ENCODE measurements at regions not wholly inside any gene's neighbourhood (a gene's known extent, or its start where the extent isn't known, plus 50 kb on each side); places are given as distances from the start of the nearest gene placed in this dataset.
A peak's percentile ranks its signal among the peaks of the same experiment; 100 is the strongest.

DNA sequence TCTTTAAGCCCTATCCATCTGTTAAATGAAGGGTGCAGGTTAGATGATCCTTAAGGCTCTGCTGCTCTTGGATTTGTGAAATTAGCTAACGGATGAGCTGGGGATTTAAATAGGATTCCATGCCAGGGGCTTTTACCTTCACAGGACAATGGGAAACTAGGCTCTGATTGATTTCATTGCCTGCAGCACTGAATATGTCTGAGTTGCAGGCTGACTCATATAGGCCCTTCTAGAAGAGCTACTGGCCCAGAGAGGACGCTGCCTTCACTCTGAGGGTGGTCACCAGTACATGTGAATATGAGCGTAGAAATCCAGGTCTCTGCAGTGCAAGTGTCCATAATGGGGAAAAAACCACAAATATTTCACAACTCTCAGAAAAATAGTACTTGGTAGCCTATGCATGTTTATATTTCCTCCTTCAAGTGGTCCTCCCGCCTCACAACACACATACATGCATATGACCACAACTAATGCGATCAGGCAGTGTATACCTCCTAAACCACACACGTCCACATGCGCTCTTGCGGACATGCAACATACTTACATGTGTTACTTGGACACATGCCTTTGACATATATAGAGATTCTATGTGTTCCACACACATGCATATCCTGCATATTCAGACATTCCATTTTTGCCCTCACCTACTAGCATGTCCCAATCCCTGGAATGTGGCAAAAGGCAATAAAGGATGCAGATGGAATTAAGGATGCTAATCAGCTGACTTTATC, 233.8 kb upstream of the JUN start:
- H2BK12ac ChIP-seq (ENCODE audit: low read length) = no peak overlapping the region
- no peak overlapping the region for H3K27ac ChIP-seq (replicated peaks; ENCODE audit: low read length)
- H3K36me3 ChIP-seq (replicated peaks in 1 of 2; ENCODE audit: control insufficient read depth in 2 of 2, insufficient read depth in 2 of 2, low read length in 2 of 2) = no peaks in the 10 kb centered on the region
- no peak overlapping the region for H2BK120ac ChIP-seq (ENCODE audit: low read depth, low read length)
- no CpG with 5 or more reads among the region's 8 CpGs for WGBS, 2 donors (ENCODE audit: extremely low coverage in 2 of 2, insufficient read length in 2 of 2, insufficient replicate concordance in 1 of 2)
- DNase-seq (ENCODE audit: low spot score) = no peak
- H3K14ac ChIP-seq (ENCODE audit: low read length) = no peak overlapping the region
- H3K9ac ChIP-seq (ENCODE audit: low read depth, low read length, poor library complexity) = no peak overlapping the region
- H3K18ac ChIP-seq (ENCODE audit: low read length) = no peak overlapping the region
- H3K4ac ChIP-seq (ENCODE audit: low read length) = no peak overlapping the region
- H3K4me3 ChIP-seq (ENCODE audit: low read length in 2 of 2) = no peak overlapping the region
- no peak overlapping the region for H2AFZ ChIP-seq (ENCODE audit: low read length)
- H3K9me3 ChIP-seq (replicated peaks in 1 of 2; ENCODE audit: control insufficient read depth in 2 of 2, insufficient read depth in 1 of 2, low read depth in 1 of 2, low read length in 2 of 2) = peaks cover 0 to 6% of the 10 kb centered on the region in 2 donors
- peaks cover 13 to 20% of the 10 kb centered on the region in 2 donors for H3K4me1 ChIP-seq (ENCODE audit: control insufficient read depth in 2 of 2, insufficient read depth in 1 of 2, low read depth in 1 of 2, low read length in 2 of 2)
- no peak overlapping the region for H2BK5ac ChIP-seq (ENCODE audit: low read length)
- H2AK5ac ChIP-seq (ENCODE audit: low read depth, low read length) = no peak overlapping the region
- H3K23ac ChIP-seq (ENCODE audit: low read depth, low read length, poor library complexity) = no peak overlapping the region
- H4K8ac ChIP-seq (ENCODE audit: low read depth, low read length) = no peak overlapping the region
- no peak overlapping the region for H4K91ac ChIP-seq (ENCODE audit: low read depth, low read length, poor library complexity)
- no peaks in the 10 kb centered on the region for H3K27me3 ChIP-seq (ENCODE audit: control insufficient read depth in 3 of 3, insufficient read depth in 3 of 3, low read depth in 1 of 3, low read length in 3 of 3)
- no peak overlapping the region for H3K4me2 ChIP-seq (ENCODE audit: insufficient read depth, low read length, poor library complexity, severe bottlenecking)
- no peaks in the 10 kb centered on the region for H3K79me1 ChIP-seq (ENCODE audit: low read depth, low read length)
- no peak overlapping the region for H2BK15ac ChIP-seq (ENCODE audit: low read length)

DNA sequence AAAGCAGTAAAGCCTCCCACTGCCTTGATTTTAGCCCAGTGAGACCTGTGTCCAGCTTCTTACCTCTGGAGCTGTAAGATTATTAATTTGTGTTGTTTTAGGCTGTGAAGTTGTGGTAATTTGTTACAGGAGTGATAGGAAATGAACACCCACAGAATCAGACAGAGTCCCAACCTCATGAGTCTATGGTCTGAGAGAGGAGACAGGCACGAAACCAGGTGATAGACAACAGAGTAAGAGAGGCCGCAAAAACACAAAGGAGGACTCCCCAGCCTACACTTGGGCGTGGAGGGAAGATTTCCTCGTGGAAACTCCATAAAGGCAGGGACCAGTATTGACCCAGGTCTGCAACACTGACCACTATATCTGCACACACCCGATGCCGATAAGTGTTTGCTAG, 234.6 kb upstream of the JUN start:
- no peaks in the 10 kb centered on the region for H3K27me3 ChIP-seq (ENCODE audit: control insufficient read depth in 3 of 3, insufficient read depth in 3 of 3, low read depth in 1 of 3, low read length in 3 of 3)
- no peak for DNase-seq (ENCODE audit: low spot score)
- H3K4me3 ChIP-seq (ENCODE audit: low read length in 2 of 2) = no peak overlapping the region
- peaks cover 0 to 6% of the 10 kb centered on the region in 2 donors for H3K9me3 ChIP-seq (replicated peaks in 1 of 2; ENCODE audit: control insufficient read depth in 2 of 2, insufficient read depth in 1 of 2, low read depth in 1 of 2, low read length in 2 of 2)
- peaks cover 9 to 15% of the 10 kb centered on the region in 2 donors for H3K4me1 ChIP-seq (ENCODE audit: control insufficient read depth in 2 of 2, insufficient read depth in 1 of 2, low read depth in 1 of 2, low read length in 2 of 2)
- no CpG with 5 or more reads among the region's 6 CpGs for WGBS, 2 donors (ENCODE audit: extremely low coverage in 2 of 2, insufficient read length in 2 of 2, insufficient replicate concordance in 1 of 2)
- no peak overlapping the region for H3K14ac ChIP-seq (ENCODE audit: low read length)
- no peak overlapping the region for H3K4ac ChIP-seq (ENCODE audit: low read length)
- no peak overlapping the region for H3K9ac ChIP-seq (ENCODE audit: low read depth, low read length, poor library complexity)
- H2BK120ac ChIP-seq (ENCODE audit: low read depth, low read length) = no peak overlapping the region
- no peak overlapping the region for H3K23ac ChIP-seq (ENCODE audit: low read depth, low read length, poor library complexity)
- no peak overlapping the region for H3K18ac ChIP-seq (ENCODE audit: low read length)
- no peak overlapping the region for H4K8ac ChIP-seq (ENCODE audit: low read depth, low read length)
- no peak overlapping the region for H3K4me2 ChIP-seq (ENCODE audit: insufficient read depth, low read length, poor library complexity, severe bottlenecking)
- H3K79me1 ChIP-seq (ENCODE audit: low read depth, low read length) = no peaks in the 10 kb centered on the region
- H2AFZ ChIP-seq (ENCODE audit: low read length) = no peak overlapping the region
- H4K91ac ChIP-seq (ENCODE audit: low read depth, low read length, poor library complexity) = no peak overlapping the region
- no peaks in the 10 kb centered on the region for H3K36me3 ChIP-seq (replicated peaks in 1 of 2; ENCODE audit: control insufficient read depth in 2 of 2, insufficient read depth in 2 of 2, low read length in 2 of 2)
- H3K27ac ChIP-seq (replicated peaks; ENCODE audit: low read length) = no peak overlapping the region
- H2BK15ac ChIP-seq (ENCODE audit: low read length) = no peak overlapping the region
- no peak overlapping the region for H2BK5ac ChIP-seq (ENCODE audit: low read length)
- H2BK12ac ChIP-seq (ENCODE audit: low read length) = no peak overlapping the region
- H2AK5ac ChIP-seq (ENCODE audit: low read depth, low read length) = no peak overlapping the region

DNA sequence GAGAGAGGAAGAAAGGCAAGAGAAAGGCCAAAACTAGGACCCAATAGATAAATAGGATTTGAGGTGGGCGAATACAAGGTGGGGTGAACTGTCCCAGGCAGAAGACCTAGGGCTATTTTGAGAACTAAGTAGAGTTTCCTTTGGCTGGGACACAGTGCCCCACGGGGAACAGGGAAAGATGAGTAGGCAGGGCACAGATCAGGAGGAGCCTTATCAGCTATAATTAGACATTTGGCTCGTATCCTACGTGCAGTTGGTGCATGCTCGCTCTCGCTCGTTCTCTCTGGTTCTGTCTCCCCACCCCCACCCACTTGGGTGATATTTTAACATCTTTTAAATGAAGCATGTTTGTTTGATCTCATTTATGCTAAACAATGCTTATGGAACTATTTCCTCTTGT, 235.0 kb upstream of the JUN start:
- Histone ChIP-seq H3K4ac (ENCODE audit: low read length) (no peak overlapping the region), H3K4me1 (ENCODE audit: control insufficient read depth in 2 of 2, insufficient read depth in 1 of 2, low read depth in 1 of 2, low read length in 2 of 2) (peaks cover 8 to 11% of the 10 kb centered on the region in 2 donors), H3K27ac (replicated peaks; ENCODE audit: low read length) (no peak overlapping the region), H3K36me3 (replicated peaks in 1 of 2; ENCODE audit: control insufficient read depth in 2 of 2, insufficient read depth in 2 of 2, low read length in 2 of 2) (no peaks in the 10 kb centered on the region), H3K14ac (ENCODE audit: low read length) (no peak overlapping the region), H2AK5ac (ENCODE audit: low read depth, low read length) (no peak overlapping the region), H3K79me1 (ENCODE audit: low read depth, low read length) (no peaks in the 10 kb centered on the region), H3K23ac (ENCODE audit: low read depth, low read length, poor library complexity) (no peak overlapping the region), H4K91ac (ENCODE audit: low read depth, low read length, poor library complexity) (no peak overlapping the region), H4K8ac (ENCODE audit: low read depth, low read length) (no peak overlapping the region), H2AFZ (ENCODE audit: low read length) (no peak overlapping the region), H2BK120ac (ENCODE audit: low read depth, low read length) (no peak overlapping the region), H3K27me3 (ENCODE audit: control insufficient read depth in 3 of 3, insufficient read depth in 3 of 3, low read depth in 1 of 3, low read length in 3 of 3) (no peaks in the 10 kb centered on the region), H3K4me2 (ENCODE audit: insufficient read depth, low read length, poor library complexity, severe bottlenecking) (no peak overlapping the region), H2BK12ac (ENCODE audit: low read length) (no peak overlapping the region), H3K9ac (ENCODE audit: low read depth, low read length, poor library complexity) (no peak overlapping the region), H2BK15ac (ENCODE audit: low read length) (no peak overlapping the region), H2BK5ac (ENCODE audit: low read length) (no peak overlapping the region), H3K18ac (ENCODE audit: low read length) (no peak overlapping the region), H3K9me3 (replicated peaks in 1 of 2; ENCODE audit: control insufficient read depth in 2 of 2, insufficient read depth in 1 of 2, low read depth in 1 of 2, low read length in 2 of 2) (peaks cover 0 to 6% of the 10 kb centered on the region in 2 donors), H3K4me3 (ENCODE audit: low read length in 2 of 2) (no peak overlapping the region)
- DNase-seq (ENCODE audit: low spot score) = no peak
- no CpG with 5 or more reads among the region's 7 CpGs for WGBS, 2 donors (ENCODE audit: extremely low coverage in 2 of 2, insufficient read length in 2 of 2, insufficient replicate concordance in 1 of 2)

DNA sequence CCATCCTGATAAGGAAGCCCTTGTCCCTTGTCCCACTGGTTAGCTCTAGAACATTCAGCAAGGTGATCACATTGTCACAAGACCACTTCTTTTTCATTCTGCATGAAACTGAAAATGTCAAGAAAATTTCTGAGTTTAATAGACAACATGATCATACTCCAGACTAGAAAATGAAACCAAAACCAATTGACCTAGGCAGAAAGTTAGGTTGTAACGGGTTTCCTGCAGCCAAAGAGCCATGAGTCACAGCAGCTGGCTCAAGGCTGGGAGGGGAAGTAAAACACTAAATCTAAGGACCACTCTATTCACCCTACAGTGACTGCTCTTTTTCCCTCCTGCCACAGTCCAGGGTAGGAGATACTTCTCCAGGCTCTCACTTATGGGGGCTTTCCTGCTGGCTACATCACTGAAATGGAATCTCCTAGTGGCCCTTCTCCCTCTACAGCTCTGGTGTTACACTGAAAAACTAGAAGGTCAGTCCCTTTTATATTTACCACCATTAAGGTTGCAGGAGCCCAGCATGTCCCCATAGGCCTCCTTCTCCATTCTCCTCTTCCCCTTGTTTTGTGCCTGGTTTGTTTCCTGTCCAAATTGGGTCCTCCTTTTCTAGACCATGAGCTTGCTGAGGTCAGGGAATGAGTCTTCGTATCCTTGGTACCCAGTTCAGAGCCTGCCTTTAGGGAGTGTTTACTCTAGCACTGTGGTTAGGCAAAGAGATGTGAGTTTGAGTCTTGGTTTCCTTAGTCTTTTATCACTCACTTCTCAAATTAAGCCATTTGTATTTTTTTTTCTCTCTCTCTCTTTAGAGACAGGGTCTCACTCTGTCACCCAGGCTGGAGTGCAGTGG, 236.5 kb upstream of the JUN start:
- no peak overlapping the region for H3K14ac ChIP-seq (ENCODE audit: low read length)
- no peak overlapping the region for H3K18ac ChIP-seq (ENCODE audit: low read length)
- no peaks in the 10 kb centered on the region for H3K27me3 ChIP-seq (ENCODE audit: control insufficient read depth in 3 of 3, insufficient read depth in 3 of 3, low read depth in 1 of 3, low read length in 3 of 3)
- H2BK12ac ChIP-seq (ENCODE audit: low read length) = no peak overlapping the region
- no peaks in the 10 kb centered on the region for H3K79me1 ChIP-seq (ENCODE audit: low read depth, low read length)
- no peak overlapping the region for H3K4me2 ChIP-seq (ENCODE audit: insufficient read depth, low read length, poor library complexity, severe bottlenecking)
- peaks cover 0 to 6% of the 10 kb centered on the region in 2 donors for H3K9me3 ChIP-seq (replicated peaks in 1 of 2; ENCODE audit: control insufficient read depth in 2 of 2, insufficient read depth in 1 of 2, low read depth in 1 of 2, low read length in 2 of 2)
- peaks cover 7 to 10% of the 10 kb centered on the region in 2 donors for H3K4me1 ChIP-seq (ENCODE audit: control insufficient read depth in 2 of 2, insufficient read depth in 1 of 2, low read depth in 1 of 2, low read length in 2 of 2)
- H3K4me3 ChIP-seq (ENCODE audit: low read length in 2 of 2) = no peak overlapping the region
- H3K23ac ChIP-seq (ENCODE audit: low read depth, low read length, poor library complexity) = no peak overlapping the region
- H4K91ac ChIP-seq (ENCODE audit: low read depth, low read length, poor library complexity) = no peak overlapping the region
- no peak overlapping the region for H3K27ac ChIP-seq (replicated peaks; ENCODE audit: low read length)
- no peak overlapping the region for H3K4ac ChIP-seq (ENCODE audit: low read length)
- H2BK120ac ChIP-seq (ENCODE audit: low read depth, low read length) = no peak overlapping the region
- no peak for DNase-seq (ENCODE audit: low spot score)
- peak overlapping the region; percentile 24 for H2AFZ ChIP-seq (ENCODE audit: low read length)
- H3K36me3 ChIP-seq (replicated peaks in 1 of 2; ENCODE audit: control insufficient read depth in 2 of 2, insufficient read depth in 2 of 2, low read length in 2 of 2) = no peaks in the 10 kb centered on the region
- no peak overlapping the region for H2BK5ac ChIP-seq (ENCODE audit: low read length)
- H2AK5ac ChIP-seq (ENCODE audit: low read depth, low read length) = no peak overlapping the region
- H2BK15ac ChIP-seq (ENCODE audit: low read length) = no peak overlapping the region
- H3K9ac ChIP-seq (ENCODE audit: low read depth, low read length, poor library complexity) = no peak overlapping the region
- no peak overlapping the region for H4K8ac ChIP-seq (ENCODE audit: low read depth, low read length)
- WGBS, 2 donors (ENCODE audit: extremely low coverage in 2 of 2, insufficient read length in 2 of 2, insufficient replicate concordance in 1 of 2) = no CpG with 5 or more reads among the region's 2 CpGs
